K562 (cell line): ENCODE measurements at regions not wholly inside any gene's neighbourhood (a gene's known extent, or its start where the extent isn't known, plus 50 kb on each side); places are given as distances from the start of the nearest gene placed in this dataset.

Source experiments
- E4F1 ChIP-seq: fragments of 250-450 bp; sonication (Bioruptor Pico); IDR thresholded peaks from 2 replicates; pipeline ENCODE4 v1.5.0; 2021; ENCODE audit warnings: mild to moderate bottlenecking, borderline replicate concordance
- EZH2 ChIP-seq: IDR thresholded peaks from 2 replicates; pipeline ENCODE4 v1.6.1; 2012; ENCODE audit warnings: low read depth, mild to moderate bottlenecking, inconsistent platforms, low read length, borderline replicate concordance
- FOXP4 ChIP-seq: sonication (generic); formaldehyde crosslinking; IDR thresholded peaks from 2 replicates; pipeline ENCODE4 v1.8.0; 2022; ENCODE audit warnings: mild to moderate bottlenecking, missing genetic modification reagents, borderline replicate concordance
- POLR2A ChIP-seq: fragments of 450-650 bp; conservative IDR thresholded peaks from 2 replicates; pipeline ENCODE4 v1.6.1; 2016

GRCh38 chr4:136012220-136012619, 1520.1 kb downstream of the PCDH18 start:
- TF ChIP-seq FOXP4 (CRISPR knock-in tag) (no peak), EZH2 (no peak), POLR2A (no peak), E4F1 (CRISPR knock-in tag) (no peak)
